Right hindlimb (tissue), 1 donor: ENCODE measurements at regions not wholly inside any gene's neighbourhood (a gene's known extent, or its start where the extent isn't known, plus 50 kb on each side); places are given as distances from the start of the nearest gene placed in this dataset.
"Not testable (repeated sequence)": the region's sequence is repeated elsewhere in the genome, so short reads cannot be mapped to it uniquely, and the experiment has no call there.

Source experiments
- DNase-seq: peaks from one replicate; pipeline ENCODE4 v3.0.0-alpha.2; 2018

GRCh38 chr5:121377461-121377860, 474.2 kb upstream of the FTMT start:
- DNase-seq, result no peak

- no peak for DNase-seq
Measured at GRCh38 chr5:121378046-121378445, 473.6 kb upstream of the FTMT start.

GRCh38 chr5:121378559-121379359, 472.9 kb upstream of the FTMT start:
- DNase-seq, result no peak

- no peak for DNase-seq
Measured at GRCh38 chr5:121380066-121380465, 471.6 kb upstream of the FTMT start.

- DNase-seq, result no peak
Measured at GRCh38 chr5:121384359-121384758, 467.3 kb upstream of the FTMT start.

- DNase-seq, result no peak
Measured at GRCh38 chr5:121386334-121386733, 465.3 kb upstream of the FTMT start.

- no peak for DNase-seq
Measured at GRCh38 chr5:121396716-121397115, 455.0 kb upstream of the FTMT start.

- DNase-seq, result no peak
Measured at GRCh38 chr5:121399879-121400278, 451.8 kb upstream of the FTMT start.

GRCh38 chr5:121408778-121409177, 442.9 kb upstream of the FTMT start:
- DNase-seq, result no peak

- no peak for DNase-seq
Measured at GRCh38 chr5:121415270-121415669, 436.4 kb upstream of the FTMT start.

- no peak for DNase-seq
Measured at GRCh38 chr5:121421646-121422045, 430.0 kb upstream of the FTMT start.

GRCh38 chr5:121424976-121425375, 426.7 kb upstream of the FTMT start:
- no peak for DNase-seq

GRCh38 chr5:121426153-121426552, 425.5 kb upstream of the FTMT start:
- no peak for DNase-seq

- no peak for DNase-seq
Measured at GRCh38 chr5:121429761-121430160, 421.9 kb upstream of the FTMT start.

GRCh38 chr5:121430538-121430937, 421.1 kb upstream of the FTMT start:
- no peak for DNase-seq

- no peak for DNase-seq
Measured at GRCh38 chr5:121445511-121445910, 406.2 kb upstream of the FTMT start.

- no peak for DNase-seq
Measured at GRCh38 chr5:121462441-121462840, 389.2 kb upstream of the FTMT start.

GRCh38 chr5:121471222-121471621, 380.5 kb upstream of the FTMT start:
- not testable (repeated sequence) for DNase-seq

GRCh38 chr5:121478636-121479035, 373.0 kb upstream of the FTMT start:
- DNase-seq, result no peak

GRCh38 chr5:121479337-121479736, 372.3 kb upstream of the FTMT start:
- DNase-seq, result no peak

GRCh38 chr5:121485281-121485680, 366.4 kb upstream of the FTMT start:
- DNase-seq, result no peak

- DNase-seq, result not testable (repeated sequence)
Measured at GRCh38 chr5:121485999-121486398, 365.7 kb upstream of the FTMT start.

GRCh38 chr5:121489972-121490371, 361.7 kb upstream of the FTMT start:
- no peak for DNase-seq

- no peak for DNase-seq
Measured at GRCh38 chr5:121497176-121497575, 354.5 kb upstream of the FTMT start.

- DNase-seq, result no peak
Measured at GRCh38 chr5:121500310-121500709, 351.4 kb upstream of the FTMT start.
